ENCODE measurements at regions not wholly inside any gene's neighbourhood (a gene's known extent, or its start where the extent isn't known, plus 50 kb on each side); places are given as distances from the start of the nearest gene placed in this dataset.

GRCh38 chr18:70385474-70385873 is 96.6 kb downstream of the SOCS6 start:
- Histone ChIP-seq H3K9ac (ENCODE audit: low read depth, low read length) (no peak overlapping the region), H3K9me3 (ENCODE audit: insufficient read depth, low read length, severe bottlenecking) (no peaks in the 10 kb centered on the region), H3K36me3 (ENCODE audit: insufficient read depth, low read length) (no peaks in the 10 kb centered on the region), H4K20me1 (ENCODE audit: insufficient read depth, low read length) (no peaks in the 10 kb centered on the region), H3K4me2 (ENCODE audit: insufficient read depth, low read length) (no peak overlapping the region), H3K4me3 (ENCODE audit: low read depth in 1 of 2, low read length in 2 of 2) (no peak overlapping the region), H3K27me3 (ENCODE audit: insufficient read depth, low read length, poor library complexity) (no peaks in the 10 kb centered on the region), H3K79me2 (ENCODE audit: insufficient read depth, low read length) (no peaks in the 10 kb centered on the region), H3K4me1 (ENCODE audit: insufficient read depth, low read length) (no peaks in the 10 kb centered on the region), H2AFZ (ENCODE audit: low read depth, low read length) (no peak overlapping the region), H3K27ac (ENCODE audit: low read length) (no peak overlapping the region)
- no peak for ATAC-seq (ENCODE audit: insufficient read depth, low read depth)
- no peak for DNase-seq
- TF ChIP-seq EZH2 (IDR thresholded peaks at IDR 0.05; ENCODE audit: borderline replicate concordance, low read depth, low read length, severe bottlenecking), result no peak
- no peak for TF ChIP-seq CTCF (IDR thresholded peaks at IDR 0.05; ENCODE audit: borderline replicate concordance, extremely low read depth, low read length, poor library complexity, severe bottlenecking)

- no peak overlapping the region for H3K27ac ChIP-seq (ENCODE audit: low read length)
- H3K9ac ChIP-seq (ENCODE audit: low read depth, low read length), result no peak overlapping the region
- no peaks in the 10 kb centered on the region for H3K9me3 ChIP-seq (ENCODE audit: insufficient read depth, low read length, severe bottlenecking)
- no peaks in the 10 kb centered on the region for H3K79me2 ChIP-seq (ENCODE audit: insufficient read depth, low read length)
- no peaks in the 10 kb centered on the region for H3K36me3 ChIP-seq (ENCODE audit: insufficient read depth, low read length)
- H3K4me3 ChIP-seq (ENCODE audit: low read depth in 1 of 2, low read length in 2 of 2), result no peak overlapping the region
- TF ChIP-seq EZH2 (IDR thresholded peaks at IDR 0.05; ENCODE audit: borderline replicate concordance, low read depth, low read length, severe bottlenecking), result no peak
- no peak for TF ChIP-seq CTCF (IDR thresholded peaks at IDR 0.05; ENCODE audit: borderline replicate concordance, extremely low read depth, low read length, poor library complexity, severe bottlenecking)
- ATAC-seq (ENCODE audit: insufficient read depth, low read depth) (no peak), DNase-seq (no peak)
- H3K4me1 ChIP-seq (ENCODE audit: insufficient read depth, low read length), result no peaks in the 10 kb centered on the region
- H4K20me1 ChIP-seq (ENCODE audit: insufficient read depth, low read length), result no peaks in the 10 kb centered on the region
- H3K4me2 ChIP-seq (ENCODE audit: insufficient read depth, low read length), result no peak overlapping the region
- H3K27me3 ChIP-seq (ENCODE audit: insufficient read depth, low read length, poor library complexity), result no peaks in the 10 kb centered on the region
- H2AFZ ChIP-seq (ENCODE audit: low read depth, low read length), result no peak overlapping the region
Observed at GRCh38 chr18:70384181-70384790, 95.4 kb downstream of the SOCS6 start.

DNA sequence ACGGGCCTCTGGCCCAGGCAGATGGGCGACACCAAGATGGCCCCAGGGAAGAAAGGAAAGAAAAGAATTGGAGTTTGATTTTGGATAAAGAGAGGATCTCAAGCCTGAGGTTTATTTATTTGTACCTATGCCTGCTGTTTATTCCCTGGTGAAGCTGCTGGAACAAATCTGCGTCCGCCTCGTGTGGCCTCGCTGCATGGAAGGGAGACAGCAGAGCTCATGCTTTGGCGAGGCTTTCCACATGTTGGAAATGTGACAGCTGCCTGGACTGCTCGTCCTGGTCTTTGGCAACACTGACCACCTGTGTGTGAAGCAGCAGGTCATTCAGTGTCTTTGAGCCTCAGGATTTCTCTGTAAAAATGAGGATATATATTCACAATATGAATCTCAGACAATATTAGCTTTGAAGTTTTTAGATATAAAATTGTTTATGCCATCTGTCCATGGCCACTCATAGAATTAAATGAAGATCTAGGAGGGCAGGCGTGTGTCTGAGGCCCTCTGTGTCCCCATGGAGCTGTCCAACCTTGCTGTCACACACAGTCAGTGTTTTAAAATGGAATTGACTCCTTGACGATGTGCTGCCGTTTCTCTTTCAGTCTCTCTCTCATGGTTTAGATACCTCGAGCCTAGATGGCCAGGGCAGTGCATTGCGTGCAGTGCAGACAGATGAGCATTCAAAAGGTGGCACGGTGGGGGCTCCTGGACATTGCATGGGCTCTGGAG is 94.3 kb downstream of the SOCS6 start:
- H3K79me2 ChIP-seq (ENCODE audit: insufficient read depth, low read length), result no peaks in the 10 kb centered on the region
- H3K4me3 ChIP-seq (ENCODE audit: low read depth in 1 of 2, low read length in 2 of 2), result no peak overlapping the region
- no peak for TF ChIP-seq EZH2 (IDR thresholded peaks at IDR 0.05; ENCODE audit: borderline replicate concordance, low read depth, low read length, severe bottlenecking)
- TF ChIP-seq CTCF (IDR thresholded peaks at IDR 0.05; ENCODE audit: borderline replicate concordance, extremely low read depth, low read length, poor library complexity, severe bottlenecking), result no peak
- ATAC-seq (ENCODE audit: insufficient read depth, low read depth) (no peak), DNase-seq (no peak)
- no peak overlapping the region for H3K27ac ChIP-seq (ENCODE audit: low read length)
- H2AFZ ChIP-seq (ENCODE audit: low read depth, low read length), result no peak overlapping the region
- no peaks in the 10 kb centered on the region for H3K4me1 ChIP-seq (ENCODE audit: insufficient read depth, low read length)
- no peaks in the 10 kb centered on the region for H3K36me3 ChIP-seq (ENCODE audit: insufficient read depth, low read length)
- no peak overlapping the region for H3K9ac ChIP-seq (ENCODE audit: low read depth, low read length)
- H3K4me2 ChIP-seq (ENCODE audit: insufficient read depth, low read length), result no peak overlapping the region
- H3K27me3 ChIP-seq (ENCODE audit: insufficient read depth, low read length, poor library complexity), result no peaks in the 10 kb centered on the region
- no peaks in the 10 kb centered on the region for H3K9me3 ChIP-seq (ENCODE audit: insufficient read depth, low read length, severe bottlenecking)
- H4K20me1 ChIP-seq (ENCODE audit: insufficient read depth, low read length), result no peaks in the 10 kb centered on the region
